ENCODE measurements at regions not wholly inside any gene's neighbourhood (a gene's known extent, or its start where the extent isn't known, plus 50 kb on each side); places are given as distances from the start of the nearest gene placed in this dataset.

DNA sequence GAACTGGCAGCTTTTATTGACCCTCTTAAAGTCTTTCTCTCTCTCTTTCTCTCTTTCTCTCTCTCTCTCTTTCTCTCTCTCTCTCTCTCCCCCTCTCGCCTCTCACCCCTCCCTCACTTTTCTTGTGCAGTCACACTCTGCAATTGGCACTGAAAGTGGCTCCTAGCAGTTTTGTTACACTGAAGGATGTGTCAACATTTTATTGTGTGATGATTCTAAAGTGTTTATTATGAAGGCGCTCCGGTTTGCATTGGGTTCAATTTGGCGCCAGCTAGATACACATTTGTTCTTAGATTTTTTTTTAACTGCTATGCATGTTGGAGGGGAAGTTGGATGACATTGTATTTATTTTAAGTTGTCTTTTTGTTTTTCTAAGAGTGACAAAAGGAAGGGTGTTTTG is 64.0 kb upstream of the CHRM3 start:
- DNase-seq = peak in 2 of 3 experiments; percentile 51 to 83

DNA sequence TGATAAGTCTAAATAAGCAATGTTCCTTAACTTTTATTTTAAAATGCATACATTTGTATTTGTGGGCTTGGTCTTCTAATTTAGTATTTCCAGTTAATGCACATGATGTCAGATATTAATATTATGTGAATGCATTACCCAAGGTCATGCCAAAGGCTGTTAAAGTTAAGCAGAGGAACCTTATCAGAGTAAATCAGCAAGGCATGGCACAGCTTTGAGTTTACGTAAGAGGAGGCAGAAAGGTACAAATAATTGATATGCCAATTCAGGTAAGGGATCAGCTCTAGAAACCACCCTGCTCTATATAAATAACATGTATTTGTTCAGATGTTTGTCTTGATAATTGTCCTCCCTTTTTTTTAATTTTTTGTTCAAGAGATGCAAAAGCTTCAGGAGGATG is 64.5 kb upstream of the CHRM3 start:
- DNase-seq = no peak

- DNase-seq = no peak
Observed at GRCh38 chr1:239317948-239318347, 68.4 kb upstream of the CHRM3 start.

GRCh38 chr1:239315631-239316217 is 70.6 kb upstream of the CHRM3 start:
- no peak for DNase-seq

GRCh38 chr1:239311331-239311730 is 75.0 kb upstream of the CHRM3 start:
- no peak for DNase-seq

- DNase-seq = peak in 1 of 3 experiments; percentile 5
Observed at GRCh38 chr1:239308701-239309333, 77.6 kb upstream of the CHRM3 start.

DNA sequence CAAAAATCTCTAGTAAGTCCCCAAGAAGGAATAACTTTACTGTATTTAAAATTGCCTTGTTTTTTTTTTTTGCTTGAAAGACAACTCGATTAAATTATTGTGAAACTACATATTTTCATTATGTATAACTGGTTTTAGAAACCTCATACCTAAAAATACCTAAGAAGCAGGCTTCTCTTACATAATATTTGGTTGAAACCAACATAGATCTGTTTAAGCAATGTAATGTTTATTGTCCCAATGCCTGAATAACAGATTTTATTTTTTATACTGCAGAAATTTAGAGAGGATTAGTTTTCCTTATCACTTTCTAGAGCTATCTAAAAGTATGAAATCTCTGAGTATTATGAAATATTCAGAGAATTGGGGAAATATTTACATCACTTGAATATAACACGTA is 78.5 kb upstream of the CHRM3 start:
- no peak for DNase-seq

DNA sequence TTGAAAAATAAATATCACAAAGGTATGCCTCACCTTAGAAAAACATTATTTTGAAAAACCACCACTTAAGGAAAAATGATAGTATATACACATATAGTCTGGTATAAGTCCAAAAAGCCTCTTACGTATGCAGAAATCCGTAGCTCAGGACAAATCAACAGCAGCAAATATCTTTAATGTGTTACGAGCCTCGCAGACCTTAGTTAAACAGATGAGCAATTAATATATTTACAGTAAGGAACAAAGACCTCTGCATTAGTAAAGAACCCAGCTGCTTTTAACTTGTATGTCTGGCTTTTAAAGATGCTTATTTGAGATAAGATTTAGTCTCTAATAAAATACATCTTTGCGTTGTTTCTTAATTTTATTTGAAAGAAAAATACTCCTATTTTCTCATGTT is 79.9 kb upstream of the CHRM3 start:
- DNase-seq = peak in 2 of 3 experiments; percentile 13 to 67

DNA sequence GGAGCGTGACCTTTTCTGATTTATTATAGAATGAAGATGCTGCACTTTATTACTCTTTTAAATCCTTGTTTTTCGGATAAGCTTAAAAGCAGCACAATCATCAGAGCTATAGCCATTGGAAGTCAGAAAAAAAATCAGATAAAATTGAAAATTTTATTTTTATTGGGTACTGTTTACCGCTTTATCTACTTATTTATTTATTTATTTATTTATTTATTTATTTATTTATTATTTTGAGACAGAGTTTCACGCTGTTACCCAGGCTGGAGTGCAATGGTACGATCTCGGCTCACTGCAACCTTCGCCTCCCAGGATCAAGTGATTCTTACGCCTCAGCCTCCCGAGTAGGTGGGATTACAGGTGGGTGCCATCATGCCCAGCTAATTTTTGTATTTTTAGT is 83.1 kb upstream of the CHRM3 start:
- DNase-seq = no peak

DNA sequence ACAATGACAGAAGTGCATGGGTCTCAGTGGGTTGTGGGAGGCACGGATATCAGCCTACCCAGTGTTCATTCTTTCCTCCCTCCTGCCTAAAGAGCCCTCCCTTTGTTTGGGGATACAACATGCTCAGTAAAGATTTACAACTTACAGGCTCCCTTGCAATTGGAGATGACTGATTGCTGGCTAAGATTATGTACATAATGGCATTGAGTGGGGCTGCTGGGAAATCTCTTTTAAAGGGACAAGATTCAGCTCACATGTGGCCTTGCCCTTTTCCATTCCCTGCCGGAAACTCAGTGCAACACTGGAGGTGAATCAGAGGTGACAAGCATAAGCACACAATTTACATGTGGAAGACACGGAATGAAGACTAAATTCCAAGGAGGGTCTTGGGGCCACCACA is 83.7 kb upstream of the CHRM3 start:
- DNase-seq = peak in 2 of 3 experiments; percentile 6 to 32

DNA sequence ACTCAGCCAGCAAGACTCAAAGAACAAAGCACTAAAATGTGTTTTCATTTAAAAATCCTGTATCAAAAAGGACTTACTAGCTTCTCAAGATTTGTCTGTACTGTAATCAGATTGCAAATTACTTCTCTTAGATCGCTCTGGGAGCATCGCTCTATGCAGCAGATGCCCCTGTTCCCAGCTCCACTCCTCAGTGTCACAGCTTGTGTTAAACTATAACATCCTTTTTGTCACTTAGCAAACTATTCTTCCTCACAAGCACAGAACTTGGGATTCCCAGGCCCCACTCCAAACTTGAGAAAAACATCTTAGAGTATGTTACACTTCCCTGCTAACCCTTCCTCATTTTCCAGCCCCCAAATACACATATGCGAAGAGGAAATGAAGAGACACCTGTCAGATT is 85.1 kb upstream of the CHRM3 start:
- no peak for DNase-seq

GRCh38 chr1:239297910-239298309 is 88.5 kb upstream of the CHRM3 start:
- DNase-seq = no peak

DNA sequence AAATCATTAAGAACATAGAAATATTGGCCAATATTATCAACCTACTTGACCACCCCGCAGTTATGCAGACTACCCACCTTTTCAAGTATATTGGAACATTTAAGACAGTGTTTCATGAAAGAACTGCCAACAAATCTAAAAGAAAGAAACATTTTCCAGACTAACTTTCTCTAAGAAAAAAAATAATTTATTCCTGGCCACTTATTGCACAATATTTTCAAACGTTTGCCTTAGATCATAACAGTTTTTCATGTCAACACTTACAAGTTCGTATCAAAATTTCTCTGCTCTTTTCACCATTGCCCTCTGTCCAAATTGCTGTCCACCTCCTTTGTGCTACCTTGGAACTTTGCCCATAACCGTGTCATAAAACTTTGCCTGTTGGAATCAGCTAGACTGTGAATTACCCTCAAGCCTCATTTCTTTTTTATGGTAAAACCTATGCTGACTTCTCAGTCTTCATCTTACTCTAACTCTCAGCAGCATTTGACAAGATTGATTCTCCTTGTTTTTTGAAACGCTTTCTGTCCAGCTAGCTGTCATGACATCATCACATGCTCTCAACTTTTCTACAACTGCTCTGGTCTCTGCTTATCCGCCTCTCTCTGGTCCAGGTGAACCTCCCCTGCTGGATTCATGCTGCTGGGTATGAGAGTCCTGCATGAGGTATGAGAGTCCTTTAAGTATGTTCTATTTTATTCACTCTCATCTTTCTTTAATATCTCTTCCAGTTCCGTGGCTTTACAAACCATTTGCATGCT is 92.8 kb upstream of the CHRM3 start:
- DNase-seq = no peak

DNA sequence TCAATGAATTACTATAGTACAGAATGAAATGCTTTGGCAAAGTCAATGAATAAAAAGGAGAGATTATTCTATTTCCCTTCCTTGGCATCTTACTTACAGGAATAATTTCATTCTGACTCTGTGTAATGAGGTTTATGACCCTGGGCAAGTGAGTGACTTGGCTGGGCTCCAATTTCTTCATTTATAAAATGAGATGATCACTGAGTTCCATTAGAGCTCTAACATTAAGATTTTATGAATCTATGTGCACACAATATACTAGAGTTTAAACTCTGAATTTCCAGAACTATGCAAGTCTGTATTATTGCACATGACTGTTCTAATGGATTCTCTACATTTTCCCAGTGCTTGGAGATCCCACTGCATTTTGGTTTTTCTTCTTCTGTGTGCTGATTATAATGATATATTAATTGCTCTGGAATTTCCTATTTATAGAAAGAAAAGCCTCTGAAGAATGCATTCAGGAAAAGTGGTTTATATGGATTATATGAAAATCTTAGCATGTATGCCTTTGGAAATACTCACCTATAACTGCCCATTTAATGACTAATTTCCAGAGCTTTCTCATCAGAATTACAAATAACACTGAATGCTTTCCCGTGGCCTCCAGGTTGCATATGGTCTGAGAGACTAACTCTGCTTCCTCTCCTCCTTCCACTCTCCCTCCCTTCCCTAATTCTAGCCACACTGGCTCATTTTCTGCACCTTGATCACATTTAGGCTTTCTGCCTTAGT is 97.4 kb upstream of the CHRM3 start:
- DNase-seq = peak in 1 of 3 experiments; percentile 37

DNA sequence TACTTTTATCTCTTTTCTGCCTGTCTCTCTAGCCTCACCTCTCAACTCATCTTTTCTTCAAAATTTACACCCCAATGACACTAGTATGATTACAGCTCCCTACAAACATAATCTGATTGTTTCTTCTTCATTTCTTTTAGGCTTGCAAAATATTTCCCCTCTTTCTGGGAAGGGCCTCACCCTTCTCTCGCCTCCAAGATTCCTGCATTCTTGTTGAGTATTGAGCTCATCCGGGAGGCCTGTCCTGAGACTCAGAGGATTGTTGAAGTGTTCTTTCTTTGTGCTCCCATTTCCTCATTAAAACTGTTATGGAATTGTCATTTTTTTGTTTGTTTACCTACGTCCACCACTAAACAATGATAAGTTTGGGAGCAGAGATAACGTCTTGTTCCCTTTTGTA is 99.1 kb upstream of the CHRM3 start:
- no peak for DNase-seq

DNA sequence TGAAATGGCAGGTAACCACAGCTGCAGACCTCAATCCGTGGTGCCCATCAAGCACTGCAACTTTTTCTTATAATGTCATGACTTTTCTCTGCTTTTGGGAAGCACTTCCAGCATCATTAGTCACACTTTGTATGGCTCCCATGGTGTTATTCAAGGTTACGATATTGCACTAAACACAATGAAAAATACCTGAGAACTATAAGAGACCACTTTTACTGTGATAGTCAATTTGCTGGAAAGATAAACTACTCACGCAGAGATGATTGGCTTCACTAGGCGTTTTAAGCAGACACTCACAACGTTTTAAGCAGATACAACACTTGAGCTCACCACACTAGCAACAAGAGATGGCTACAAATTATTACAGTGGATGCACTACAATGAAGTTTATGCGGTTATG is 103.2 kb upstream of the CHRM3 start:
- DNase-seq = peak in 2 of 3 experiments; percentile 30 to 82

DNA sequence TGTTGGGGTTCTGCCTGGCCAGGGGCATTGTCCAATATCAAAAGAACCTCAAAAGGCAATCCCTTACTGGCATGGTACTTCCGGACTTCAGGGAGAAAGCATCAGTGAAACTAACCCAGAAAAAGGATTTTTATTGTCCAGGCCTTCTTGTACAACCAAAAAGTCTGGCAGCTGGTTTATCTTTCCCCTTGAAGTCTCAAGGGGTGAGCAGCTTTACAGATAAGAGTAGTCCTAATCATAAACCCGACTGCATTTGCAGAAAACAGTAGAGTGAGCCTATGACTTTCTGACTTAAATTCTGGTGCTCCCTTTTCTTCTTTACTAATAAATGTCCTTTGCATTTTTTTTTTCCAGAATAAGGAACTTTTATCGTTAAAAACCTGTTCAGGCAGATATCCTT is 104.0 kb upstream of the CHRM3 start:
- DNase-seq = no peak

GRCh38 chr1:239276051-239276450 is 110.3 kb upstream of the CHRM3 start:
- no peak for DNase-seq

- DNase-seq = no peak
Observed at GRCh38 chr1:239274242-239274830, 112.0 kb upstream of the CHRM3 start.

DNA sequence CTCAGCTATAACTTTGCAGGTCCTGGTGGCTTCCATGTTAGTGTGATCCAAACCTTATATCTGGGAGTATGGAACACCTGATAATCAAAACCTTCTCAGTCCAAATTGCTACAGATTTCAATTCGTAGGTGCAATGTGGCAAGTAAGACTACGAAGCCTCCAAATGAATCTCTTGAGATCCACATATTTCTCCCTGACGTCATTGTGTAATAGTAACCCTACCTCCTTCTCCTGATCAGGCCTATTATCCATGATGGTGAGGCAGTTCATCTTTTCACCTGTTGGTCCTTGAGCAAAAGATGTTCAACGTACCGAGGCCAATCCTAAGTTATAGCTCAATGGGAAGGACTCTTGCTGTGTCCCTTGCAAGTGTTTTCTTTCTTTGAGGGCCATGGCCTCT is 115.9 kb upstream of the CHRM3 start:
- DNase-seq = no peak

DNA sequence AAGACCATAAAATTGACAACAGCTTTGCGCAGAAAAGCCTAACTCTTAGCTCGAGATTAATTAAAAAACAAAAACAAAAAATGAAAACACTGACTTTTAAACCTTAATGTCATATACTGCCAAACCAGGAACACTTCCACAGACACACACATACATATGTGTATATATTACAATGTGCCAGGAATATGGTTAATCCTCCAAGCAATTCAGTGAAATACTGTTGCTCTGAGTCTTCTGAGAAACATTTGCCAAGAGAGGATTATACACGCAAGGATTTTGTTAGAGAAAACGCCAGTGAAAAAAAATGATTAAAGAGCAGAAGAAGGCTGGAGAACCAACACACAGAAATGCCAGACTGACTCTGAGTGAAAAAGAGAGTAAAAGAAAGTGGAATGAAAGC is 116.7 kb upstream of the CHRM3 start:
- no peak for DNase-seq

GRCh38 chr1:239268941-239269340 is 117.4 kb upstream of the CHRM3 start:
- no peak for DNase-seq

GRCh38 chr1:239268007-239268406 is 118.4 kb upstream of the CHRM3 start:
- DNase-seq = no peak

All from NCI-H1417 (cell line).